BE2C (cell line): ENCODE measurements at regions not wholly inside any gene's neighbourhood (a gene's known extent, or its start where the extent isn't known, plus 50 kb on each side); places are given as distances from the start of the nearest gene placed in this dataset.

Experiments used
- DNase-seq: peaks from one replicate; pipeline ENCODE4 v3.0.0-alpha.2; 2020
- H3K27me3 ChIP-seq: fragments of 250-450 bp; sonication (Bioruptor Pico); 2 replicates; pipeline ENCODE4 v1.5.1; 2020; ENCODE audit warnings: mild to moderate bottlenecking
- H3K36me3 ChIP-seq: fragments of 250-450 bp; sonication (Bioruptor Pico); 2 replicates; pipeline ENCODE4 v1.5.1; 2020; ENCODE audit warnings: mild to moderate bottlenecking
- H3K4me1 ChIP-seq: fragments of 250-450 bp; sonication (Bioruptor Pico); 2 replicates; pipeline ENCODE4 v1.5.1; 2020
- H3K4me3 ChIP-seq: 2 replicates; pipeline ENCODE4 v1.5.1; 2011; ENCODE audit warnings: low read depth, low read length
- H3K9me3 ChIP-seq: fragments of 250-450 bp; sonication (Bioruptor Pico); 2 replicates; pipeline ENCODE4 v1.5.1; 2020
- TF ChIP-seq, protein P1 (sequence below): IDR thresholded peaks from 2 replicates; pipeline ENCODE4 v1.5.1; 2012; ENCODE audit warnings: mild to moderate bottlenecking, low read depth, low read length

GRCh38 chr3:82276992-82277391 is 515.5 kb upstream of the GBE1 start:
- TF ChIP-seq, protein P1, sequence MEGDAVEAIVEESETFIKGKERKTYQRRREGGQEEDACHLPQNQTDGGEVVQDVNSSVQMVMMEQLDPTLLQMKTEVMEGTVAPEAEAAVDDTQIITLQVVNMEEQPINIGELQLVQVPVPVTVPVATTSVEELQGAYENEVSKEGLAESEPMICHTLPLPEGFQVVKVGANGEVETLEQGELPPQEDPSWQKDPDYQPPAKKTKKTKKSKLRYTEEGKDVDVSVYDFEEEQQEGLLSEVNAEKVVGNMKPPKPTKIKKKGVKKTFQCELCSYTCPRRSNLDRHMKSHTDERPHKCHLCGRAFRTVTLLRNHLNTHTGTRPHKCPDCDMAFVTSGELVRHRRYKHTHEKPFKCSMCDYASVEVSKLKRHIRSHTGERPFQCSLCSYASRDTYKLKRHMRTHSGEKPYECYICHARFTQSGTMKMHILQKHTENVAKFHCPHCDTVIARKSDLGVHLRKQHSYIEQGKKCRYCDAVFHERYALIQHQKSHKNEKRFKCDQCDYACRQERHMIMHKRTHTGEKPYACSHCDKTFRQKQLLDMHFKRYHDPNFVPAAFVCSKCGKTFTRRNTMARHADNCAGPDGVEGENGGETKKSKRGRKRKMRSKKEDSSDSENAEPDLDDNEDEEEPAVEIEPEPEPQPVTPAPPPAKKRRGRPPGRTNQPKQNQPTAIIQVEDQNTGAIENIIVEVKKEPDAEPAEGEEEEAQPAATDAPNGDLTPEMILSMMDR: no peak
- Histone ChIP-seq H3K9me3 (no peaks in the 10 kb centered on the region), H3K36me3 (no peaks in the 10 kb centered on the region), H3K4me3 (no peak overlapping the region), H3K4me1 (no peaks in the 10 kb centered on the region), H3K27me3 (no peaks in the 10 kb centered on the region)
- DNase-seq: no peak

GRCh38 chr3:82274897-82275296 is 513.5 kb upstream of the GBE1 start:
- DNase-seq: no peak
- Histone ChIP-seq H3K27me3 (no peaks in the 10 kb centered on the region), H3K4me3 (no peak overlapping the region), H3K36me3 (no peaks in the 10 kb centered on the region), H3K4me1 (no peaks in the 10 kb centered on the region), H3K9me3 (no peaks in the 10 kb centered on the region)
- TF ChIP-seq, protein P1: no peak

DNA sequence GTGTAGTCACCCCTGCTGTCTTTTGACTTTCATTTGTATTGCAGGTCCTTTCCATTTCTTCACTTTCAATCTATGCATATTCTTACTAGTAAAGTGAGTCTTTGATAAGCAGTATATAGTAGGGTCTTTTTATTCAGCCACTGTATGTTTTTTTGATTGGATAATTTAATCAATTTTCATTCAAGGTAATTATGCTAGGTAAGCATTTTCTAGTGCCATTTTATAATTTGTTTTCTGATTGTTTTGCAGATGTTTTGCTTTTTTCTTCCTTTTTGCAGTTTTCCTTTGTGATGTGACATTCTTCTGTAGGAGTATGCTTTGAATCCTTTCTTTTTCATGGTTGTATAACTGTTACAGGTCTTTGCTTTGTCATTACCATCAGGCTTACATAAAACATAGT is 504.3 kb upstream of the GBE1 start:
- H3K4me1 ChIP-seq: no peaks in the 10 kb centered on the region
- DNase-seq: no peak
- no peaks in the 10 kb centered on the region for H3K9me3 ChIP-seq
- H3K27me3 ChIP-seq: no peaks in the 10 kb centered on the region
- TF ChIP-seq, protein P1: no peak
- H3K4me3 ChIP-seq: no peak overlapping the region
- H3K36me3 ChIP-seq: no peaks in the 10 kb centered on the region

DNA sequence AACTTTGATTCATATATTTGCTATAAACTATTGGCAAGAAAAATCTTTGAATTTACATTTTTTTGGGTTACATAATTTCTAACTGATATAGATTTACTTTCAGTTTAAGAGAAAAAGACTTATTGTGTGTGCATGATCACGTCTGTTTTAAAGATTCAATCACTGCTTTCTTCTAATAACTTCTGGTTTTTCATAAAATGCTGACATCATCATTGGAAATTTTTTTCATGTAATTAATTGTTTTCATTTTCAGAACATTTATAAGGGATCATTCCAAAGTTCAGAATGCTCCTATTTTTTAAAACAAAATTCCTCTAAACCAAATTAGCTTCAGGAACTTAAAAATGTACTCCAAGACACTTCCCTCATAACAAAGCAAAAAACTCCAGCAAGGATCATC is 500.7 kb upstream of the GBE1 start:
- TF ChIP-seq, protein P1: no peak

GRCh38 chr3:82261637-82262036 is 500.2 kb upstream of the GBE1 start:
- H3K27me3 ChIP-seq: no peaks in the 10 kb centered on the region
- H3K9me3 ChIP-seq: no peaks in the 10 kb centered on the region
- H3K36me3 ChIP-seq: no peaks in the 10 kb centered on the region
- H3K4me3 ChIP-seq: no peak overlapping the region
- TF ChIP-seq, protein P1: no peak
- H3K4me1 ChIP-seq: no peaks in the 10 kb centered on the region
- no peak for DNase-seq

More for the DNA sequence above, 500.7 kb upstream of the GBE1 start:
- DNase-seq: no peak
- no peaks in the 10 kb centered on the region for H3K4me1 ChIP-seq
- no peak overlapping the region for H3K4me3 ChIP-seq
- H3K9me3 ChIP-seq: no peaks in the 10 kb centered on the region
- no peaks in the 10 kb centered on the region for H3K27me3 ChIP-seq
- no peaks in the 10 kb centered on the region for H3K36me3 ChIP-seq

DNA sequence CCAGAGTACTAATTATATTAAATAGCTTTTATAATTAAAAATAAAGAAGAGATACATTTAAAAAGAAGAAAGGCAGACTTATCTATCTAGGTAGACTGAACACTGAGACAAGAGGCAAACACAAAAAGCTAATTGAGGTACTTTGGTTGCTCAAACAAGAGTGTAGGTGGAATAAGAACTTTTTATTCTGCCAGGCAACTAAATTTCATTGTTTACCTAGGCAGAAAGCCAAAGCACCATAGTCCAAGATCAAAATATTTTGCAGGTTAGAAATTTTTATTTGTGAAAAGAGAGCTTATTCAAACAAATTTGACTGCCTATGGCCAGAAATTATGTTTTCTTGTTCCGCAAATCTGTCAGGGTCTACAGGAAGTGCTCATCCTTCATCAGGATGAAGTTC is 499.6 kb upstream of the GBE1 start:
- Histone ChIP-seq H3K4me3 (no peak overlapping the region), H3K27me3 (no peaks in the 10 kb centered on the region), H3K9me3 (no peaks in the 10 kb centered on the region), H3K36me3 (no peaks in the 10 kb centered on the region), H3K4me1 (no peaks in the 10 kb centered on the region)
- TF ChIP-seq, protein P1: no peak
- DNase-seq: no peak
